CD14-positive monocyte (primary cell): ENCODE measurements at regions not wholly inside any gene's neighbourhood (a gene's known extent, or its start where the extent isn't known, plus 50 kb on each side); places are given as distances from the start of the nearest gene placed in this dataset.

Experiments used
- DNase-seq, 3 donors: peaks; one replicate each; pipeline ENCODE4 v3.0.0-alpha.2; 2011 to 2022
- H2AFZ ChIP-seq: 2 replicates; pipeline ENCODE4 v1.6.0; 2012; ENCODE audit warnings: mild to moderate bottlenecking, low read depth, low read length, inconsistent platforms; ENCODE audit not compliant: insufficient read depth, poor library complexity, severe bottlenecking
- H3K27ac ChIP-seq, 2 donors: 1 replicate in 1 of 2; 2 replicates in 1 of 2; pipeline ENCODE4 v1.5.1; 2012 to 2013; ENCODE audit warnings: low read length in 2 of 2, control low read depth in 1 of 2, inconsistent platforms in 1 of 2, low read depth in 1 of 2, mild to moderate bottlenecking in 1 of 2
- H3K27me3 ChIP-seq, 2 donors: one replicate each; pipeline versions ENCODE4 v1.6.0 to v1.6.1; 2011 to 2013; ENCODE audit warnings: low read length in 2 of 2; ENCODE audit not compliant: control insufficient read depth in 2 of 2, insufficient read depth in 2 of 2
- H3K36me3 ChIP-seq, 2 donors: replicated peaks in 1 of 2; 1 replicate in 1 of 2; 2 replicates in 1 of 2; pipeline versions ENCODE4 v1.5.1 to v1.6.1; 2012 to 2013; ENCODE audit warnings: low read length in 2 of 2, control low read depth in 1 of 2, inconsistent platforms in 1 of 2, mild to moderate bottlenecking in 1 of 2; ENCODE audit not compliant: insufficient read depth in 2 of 2, control insufficient read depth in 1 of 2
- H3K4me1 ChIP-seq, 2 donors: 1 replicate in 1 of 2; 2 replicates in 1 of 2; pipeline versions ENCODE4 v1.5.1 to v1.6.1; 2012 to 2013; ENCODE audit warnings: low read length in 2 of 2, control low read depth in 1 of 2, inconsistent platforms in 1 of 2, mild to moderate bottlenecking in 1 of 2, moderate library complexity in 1 of 2; ENCODE audit not compliant: insufficient read depth in 2 of 2, control insufficient read depth in 1 of 2
- H3K4me2 ChIP-seq: replicated peaks from 2 replicates; pipeline ENCODE3; 2012; ENCODE audit warnings: low read length, moderate library complexity, mild to moderate bottlenecking; ENCODE audit not compliant: poor library complexity, severe bottlenecking; ENCODE audit errors: extremely low read depth
- H3K4me3 ChIP-seq, 3 experiments: fragments of 200-600 bp in 1 of 3; sonication (generic) in 1 of 3; replicated peaks in 1 of 3; 1 replicate in 2 of 3; 2 replicates in 1 of 3; pipeline ENCODE4 v1.5.1; 2011 to 2013; ENCODE audit warnings: low read length in 3 of 3, mild to moderate bottlenecking in 3 of 3, control low read depth in 2 of 3, low read depth in 2 of 3, inconsistent platforms in 1 of 3, moderate library complexity in 1 of 3
- H3K79me2 ChIP-seq: 2 replicates; pipeline ENCODE4 v1.6.0; 2012; ENCODE audit warnings: mild to moderate bottlenecking, control low read depth, inconsistent platforms, low read length, moderate library complexity; ENCODE audit not compliant: insufficient read depth
- H3K9ac ChIP-seq: 2 replicates; pipeline ENCODE4 v1.6.0; 2017; ENCODE audit warnings: low read length, mild to moderate bottlenecking; ENCODE audit not compliant: insufficient read depth, poor library complexity, severe bottlenecking
- H3K9me3 ChIP-seq, 2 donors: replicated peaks in 1 of 2; 1 replicate in 1 of 2; 2 replicates in 1 of 2; pipeline versions ENCODE4 v1.5.1 to v1.6.1; 2012 to 2013; ENCODE audit warnings: low read length in 2 of 2, control low read depth in 1 of 2; ENCODE audit not compliant: control insufficient read depth in 1 of 2, insufficient read depth in 1 of 2
- H4K20me1 ChIP-seq: 2 replicates; pipeline ENCODE4 v1.6.0; 2012; ENCODE audit warnings: mild to moderate bottlenecking, low read length, control low read depth, moderate library complexity; ENCODE audit not compliant: insufficient read depth
- H3K27ac Mint-ChIP-seq, 7 donors: one replicate each; pipeline ENCODE4 v1.8.0; 2020; ENCODE audit warnings: mild to moderate bottlenecking in 7 of 7, mixed read lengths in 7 of 7, moderate library complexity in 6 of 7, inconsistent platforms in 2 of 7
- H3K27me3 Mint-ChIP-seq, 3 donors: one replicate each; pipeline ENCODE4 v1.8.0; 2021 to 2022; ENCODE audit warnings: low read depth in 3 of 3, mild to moderate bottlenecking in 3 of 3, mixed read lengths in 3 of 3, moderate library complexity in 3 of 3, inconsistent platforms in 1 of 3
- H3K36me3 Mint-ChIP-seq, 2 donors: one replicate each; pipeline ENCODE4 v1.8.0; 2020; ENCODE audit warnings: mixed read lengths in 2 of 2, inconsistent platforms in 1 of 2, mild to moderate bottlenecking in 1 of 2
- H3K4me1 Mint-ChIP-seq: one replicate; pipeline ENCODE4 v1.8.0; 2020; ENCODE audit warnings: mild to moderate bottlenecking, mixed read lengths
- H3K4me3 Mint-ChIP-seq, 2 donors: one replicate each; pipeline ENCODE4 v1.8.0; 2020; ENCODE audit warnings: mild to moderate bottlenecking in 2 of 2, mixed read lengths in 2 of 2, moderate library complexity in 1 of 2
- H3K9me3 Mint-ChIP-seq, 7 donors: one replicate each; pipeline ENCODE4 v1.8.0; 2020 to 2022; ENCODE audit warnings: mixed read lengths in 7 of 7, mild to moderate bottlenecking in 6 of 7, moderate library complexity in 6 of 7, inconsistent platforms in 2 of 7
- WGBS: methylation state at CpG from one replicate; pipeline ENCODE4 v1.1.5; 2013; ENCODE audit warnings: missing lambda C conversion rate; ENCODE audit not compliant: insufficient coverage; 5-methylcytosine and 5-hydroxymethylcytosine counted together
- intact Hi-C, 2 donors: fragments of 100-400 bp; cut with micrococcal nuclease; formaldehyde crosslinking; loops; one replicate each; pipeline versions ENCODE4 v1.15.0 to v1.15.1; 2023
- TF ChIP-seq, protein P1 (sequence below): fragments of 200-600 bp; IDR thresholded peaks from one replicate; pipeline ENCODE4 v1.8.0; 2022; ENCODE audit warnings: antibody characterized with exemption, mild to moderate bottlenecking

DNA sequence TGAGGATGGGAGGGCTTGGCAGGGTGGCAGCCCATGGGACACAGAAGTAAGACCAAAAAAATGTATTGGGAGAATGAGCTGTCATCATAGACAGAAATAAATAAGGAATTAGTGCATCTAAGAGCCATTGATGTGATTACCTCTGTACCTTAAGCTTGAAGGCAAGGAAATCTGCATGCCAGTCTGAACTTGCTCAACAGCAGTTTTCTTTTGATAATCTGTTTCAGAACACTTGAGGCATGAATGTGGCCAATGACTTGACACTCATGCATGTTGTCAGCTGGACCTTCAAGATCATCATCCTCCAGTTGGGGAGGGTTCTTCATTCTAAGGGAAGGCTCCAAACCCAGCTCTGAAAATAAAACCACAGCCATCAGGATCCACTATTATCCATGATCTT lies 148.5 kb downstream of the DCLK3 start:
- Histone ChIP-seq H2AFZ (no peak overlapping the region), H3K4me1 (no peaks in the 10 kb centered on the region), H3K79me2 (no peaks in the 10 kb centered on the region), H3K9ac (no peak overlapping the region), H3K4me3 (no peak overlapping the region), H4K20me1 (no peaks in the 10 kb centered on the region), H3K4me2 (no peak overlapping the region), H3K9me3 (no peaks in the 10 kb centered on the region), H3K36me3 (no peaks in the 10 kb centered on the region), H3K27ac (no peak overlapping the region), H3K27me3 (no peaks in the 10 kb centered on the region)
- no peaks in the 10 kb centered on the region for H3K36me3 Mint-ChIP-seq
- H3K4me1 Mint-ChIP-seq = no peaks in the 10 kb centered on the region
- DNase-seq = no peak
- no peak overlapping the region for H3K27ac Mint-ChIP-seq
- TF ChIP-seq, protein P1, sequence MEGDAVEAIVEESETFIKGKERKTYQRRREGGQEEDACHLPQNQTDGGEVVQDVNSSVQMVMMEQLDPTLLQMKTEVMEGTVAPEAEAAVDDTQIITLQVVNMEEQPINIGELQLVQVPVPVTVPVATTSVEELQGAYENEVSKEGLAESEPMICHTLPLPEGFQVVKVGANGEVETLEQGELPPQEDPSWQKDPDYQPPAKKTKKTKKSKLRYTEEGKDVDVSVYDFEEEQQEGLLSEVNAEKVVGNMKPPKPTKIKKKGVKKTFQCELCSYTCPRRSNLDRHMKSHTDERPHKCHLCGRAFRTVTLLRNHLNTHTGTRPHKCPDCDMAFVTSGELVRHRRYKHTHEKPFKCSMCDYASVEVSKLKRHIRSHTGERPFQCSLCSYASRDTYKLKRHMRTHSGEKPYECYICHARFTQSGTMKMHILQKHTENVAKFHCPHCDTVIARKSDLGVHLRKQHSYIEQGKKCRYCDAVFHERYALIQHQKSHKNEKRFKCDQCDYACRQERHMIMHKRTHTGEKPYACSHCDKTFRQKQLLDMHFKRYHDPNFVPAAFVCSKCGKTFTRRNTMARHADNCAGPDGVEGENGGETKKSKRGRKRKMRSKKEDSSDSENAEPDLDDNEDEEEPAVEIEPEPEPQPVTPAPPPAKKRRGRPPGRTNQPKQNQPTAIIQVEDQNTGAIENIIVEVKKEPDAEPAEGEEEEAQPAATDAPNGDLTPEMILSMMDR = no peak
- peaks cover 0 to 4% (median 0%) of the 10 kb centered on the region in 7 donors for H3K9me3 Mint-ChIP-seq
- intact Hi-C loops = no loop called here
- no peak overlapping the region for H3K4me3 Mint-ChIP-seq
- no peaks in the 10 kb centered on the region for H3K27me3 Mint-ChIP-seq

DNA sequence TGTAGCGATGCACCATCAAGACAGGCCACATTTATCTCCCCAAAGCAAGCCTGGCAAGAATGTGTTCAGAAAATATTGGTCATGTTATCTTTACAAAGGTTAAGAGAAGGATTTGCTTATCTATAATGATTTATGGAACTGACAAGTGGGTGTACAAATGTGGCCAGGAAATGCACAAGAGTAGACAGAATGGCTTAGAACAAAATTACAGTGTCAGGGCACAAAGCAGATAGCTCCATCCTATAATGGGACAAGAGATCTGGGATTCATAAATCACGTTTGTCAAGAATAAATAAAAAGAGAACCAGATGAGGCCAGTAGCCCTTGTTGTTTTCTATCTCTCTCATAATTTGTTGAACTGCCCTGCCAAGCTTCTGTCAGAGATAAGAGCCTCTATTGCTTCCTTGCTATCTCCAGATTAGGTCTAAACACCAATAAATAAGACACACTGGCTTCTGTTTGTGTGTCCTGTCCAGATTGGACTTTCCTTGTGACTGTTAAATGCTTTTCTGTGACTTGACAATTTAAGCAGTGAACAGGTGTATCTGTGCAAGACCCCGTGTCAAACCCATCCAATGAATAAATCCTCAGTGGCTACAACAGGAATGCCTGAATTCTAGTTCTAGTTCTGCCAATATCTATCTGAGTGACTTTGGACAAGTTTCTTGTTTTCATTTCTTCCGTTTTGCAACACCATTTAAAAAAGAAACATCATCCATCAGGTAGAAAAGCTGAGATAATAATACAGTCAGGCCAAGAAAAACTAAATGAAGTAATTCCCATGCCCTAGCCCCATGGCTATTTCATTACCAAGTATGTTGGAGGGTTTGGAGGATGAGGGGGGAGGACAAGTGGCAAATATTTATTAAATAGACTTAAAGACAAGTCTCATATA lies 157.2 kb downstream of the DCLK3 start:
- Histone ChIP-seq H3K9me3 (no peaks in the 10 kb centered on the region), H3K4me3 (no peak overlapping the region), H3K27me3 (no peaks in the 10 kb centered on the region), H3K27ac (no peak overlapping the region), H3K4me2 (no peak overlapping the region), H3K9ac (no peak overlapping the region), H3K79me2 (no peaks in the 10 kb centered on the region), H4K20me1 (no peaks in the 10 kb centered on the region), H2AFZ (no peak overlapping the region), H3K4me1 (no peaks in the 10 kb centered on the region), H3K36me3 (no peaks in the 10 kb centered on the region)
- Mint-ChIP-seq H3K36me3 (no peaks in the 10 kb centered on the region), H3K27ac (no peak overlapping the region), H3K9me3 (peaks cover 0 to 3% (median 0%) of the 10 kb centered on the region in 7 donors), H3K27me3 (peaks cover 0 to 5% (median 2%) of the 10 kb centered on the region in 3 donors), H3K4me1 (no peaks in the 10 kb centered on the region), H3K4me3 (no peak overlapping the region)
- DNase-seq = no peak
- TF ChIP-seq, protein P1 = no peak
- intact Hi-C loops = no loop called here
- 88% methylated on average over 2 of the region's 4 CpGs for WGBS
